NB4 (cell line): ENCODE measurements at regions not wholly inside any gene's neighbourhood (a gene's known extent, or its start where the extent isn't known, plus 50 kb on each side); places are given as distances from the start of the nearest gene placed in this dataset.

ENCODE experiments used
- CTCF ChIP-seq: IDR thresholded peaks from one replicate; pipeline ENCODE4 v1.5.1; 2012; ENCODE audit warnings: low read depth, low read length
- POLR2A ChIP-seq: IDR thresholded peaks from 2 replicates; pipeline ENCODE4 v1.6.1; 2011; ENCODE audit warnings: mild to moderate bottlenecking; ENCODE audit not compliant: insufficient read length; ENCODE audit errors: extremely low read depth

GRCh38 chr20:60454491-60454890 lies 496.3 kb downstream of the CDH26 start:
- TF ChIP-seq CTCF (no peak), POLR2A (no peak)
